PC-3 (cell line): ENCODE measurements at regions not wholly inside any gene's neighbourhood (a gene's known extent, or its start where the extent isn't known, plus 50 kb on each side); places are given as distances from the start of the nearest gene placed in this dataset.

Source experiments
- CTCF ChIP-seq: fragments of 300-600 bp; sonication (generic); conservative IDR thresholded peaks from 2 replicates; pipeline ENCODE4 v1.5.1; 2017; ENCODE audit warnings: antibody characterized with exemption, low read depth, mild to moderate bottlenecking, low read length
- EZH2 ChIP-seq: fragments of 300-600 bp; sonication (generic); IDR thresholded peaks from one replicate; pipeline ENCODE4 v1.6.1; 2017; ENCODE audit warnings: antibody characterized with exemption, mild to moderate bottlenecking, low read length; ENCODE audit not compliant: unreplicated experiment
- EZH2phosphoT487 ChIP-seq: fragments of 300-600 bp; sonication (generic); IDR thresholded peaks from 2 replicates; pipeline ENCODE4 v1.6.1; 2018; ENCODE audit warnings: mild to moderate bottlenecking, antibody characterized with exemption, low read length, borderline replicate concordance

- no peak for TF ChIP-seq EZH2phosphoT487
- no peak for TF ChIP-seq CTCF
- no peak for TF ChIP-seq EZH2
These were observed 693.4 kb downstream of the TOX3 start for GRCh38 chr16:51853586-51853985.
